Nephron (organoid): ENCODE measurements at regions not wholly inside any gene's neighbourhood (a gene's known extent, or its start where the extent isn't known, plus 50 kb on each side); places are given as distances from the start of the nearest gene placed in this dataset.

Source experiments
- H3K27ac Mint-ChIP-seq, 3 experiments: 2 replicates each; pipeline ENCODE4 v1.8.0; 2020; ENCODE audit warnings: mixed read lengths in 3 of 3, mild to moderate bottlenecking in 2 of 3, moderate library complexity in 1 of 3
- H3K27me3 Mint-ChIP-seq: 2 replicates; pipeline ENCODE4 v1.8.0; 2021; ENCODE audit warnings: low read depth, mild to moderate bottlenecking, moderate library complexity, mixed read lengths
- H3K36me3 Mint-ChIP-seq: 2 replicates; pipeline ENCODE4 v1.8.0; 2020; ENCODE audit warnings: low read depth, mixed read lengths
- H3K4me1 Mint-ChIP-seq: 2 replicates; pipeline ENCODE4 v1.8.0; 2020; ENCODE audit warnings: mixed read lengths
- H3K4me3 Mint-ChIP-seq, 3 experiments: 2 replicates each; pipeline ENCODE4 v1.8.0; 2020; ENCODE audit warnings: mild to moderate bottlenecking in 3 of 3, mixed read lengths in 3 of 3, moderate library complexity in 2 of 3
- H3K9me3 Mint-ChIP-seq: 2 replicates; pipeline ENCODE4 v1.8.0; 2020; ENCODE audit warnings: mixed read lengths
- TF ChIP-seq, protein P1 (sequence below), 3 experiments: fragments of 200-600 bp; sonication (generic); IDR thresholded peaks; one replicate each; pipeline ENCODE4 v1.5.0; 2021; ENCODE audit warnings: antibody characterized with exemption in 3 of 3; ENCODE audit not compliant: unreplicated experiment in 3 of 3

DNA sequence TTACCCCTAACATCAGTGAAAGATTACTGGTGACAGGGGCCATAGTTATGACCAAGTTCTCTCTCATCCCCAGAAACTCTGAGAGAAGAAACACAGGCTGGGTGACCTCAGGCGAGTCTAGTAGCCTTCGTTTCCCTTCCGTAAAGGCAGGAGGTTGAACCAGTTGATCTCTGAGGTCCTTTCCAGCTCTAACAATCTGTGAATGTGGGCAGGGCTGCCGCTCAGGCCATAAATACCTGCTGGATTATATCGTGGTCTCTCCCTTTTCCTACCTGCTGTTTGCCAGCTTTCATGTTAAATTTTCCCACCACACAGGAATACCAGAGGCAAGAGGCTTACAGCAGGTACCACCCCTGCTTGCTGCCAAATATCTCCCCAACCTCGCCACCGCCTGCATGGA is 357.5 kb downstream of the SH3GL2 start:
- Mint-ChIP-seq H3K9me3 (peaks cover 4% of the 10 kb centered on the region), H3K27ac (no peak overlapping the region), H3K4me1 (no peaks in the 10 kb centered on the region), H3K36me3 (no peaks in the 10 kb centered on the region), H3K27me3 (peaks cover 3% of the 10 kb centered on the region), H3K4me3 (no peak overlapping the region)
- TF ChIP-seq, protein P1, sequence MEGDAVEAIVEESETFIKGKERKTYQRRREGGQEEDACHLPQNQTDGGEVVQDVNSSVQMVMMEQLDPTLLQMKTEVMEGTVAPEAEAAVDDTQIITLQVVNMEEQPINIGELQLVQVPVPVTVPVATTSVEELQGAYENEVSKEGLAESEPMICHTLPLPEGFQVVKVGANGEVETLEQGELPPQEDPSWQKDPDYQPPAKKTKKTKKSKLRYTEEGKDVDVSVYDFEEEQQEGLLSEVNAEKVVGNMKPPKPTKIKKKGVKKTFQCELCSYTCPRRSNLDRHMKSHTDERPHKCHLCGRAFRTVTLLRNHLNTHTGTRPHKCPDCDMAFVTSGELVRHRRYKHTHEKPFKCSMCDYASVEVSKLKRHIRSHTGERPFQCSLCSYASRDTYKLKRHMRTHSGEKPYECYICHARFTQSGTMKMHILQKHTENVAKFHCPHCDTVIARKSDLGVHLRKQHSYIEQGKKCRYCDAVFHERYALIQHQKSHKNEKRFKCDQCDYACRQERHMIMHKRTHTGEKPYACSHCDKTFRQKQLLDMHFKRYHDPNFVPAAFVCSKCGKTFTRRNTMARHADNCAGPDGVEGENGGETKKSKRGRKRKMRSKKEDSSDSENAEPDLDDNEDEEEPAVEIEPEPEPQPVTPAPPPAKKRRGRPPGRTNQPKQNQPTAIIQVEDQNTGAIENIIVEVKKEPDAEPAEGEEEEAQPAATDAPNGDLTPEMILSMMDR (IDR thresholded peaks at IDR 0.05; ENCODE audit: unreplicated experiment in 3 of 3), result no peak

DNA sequence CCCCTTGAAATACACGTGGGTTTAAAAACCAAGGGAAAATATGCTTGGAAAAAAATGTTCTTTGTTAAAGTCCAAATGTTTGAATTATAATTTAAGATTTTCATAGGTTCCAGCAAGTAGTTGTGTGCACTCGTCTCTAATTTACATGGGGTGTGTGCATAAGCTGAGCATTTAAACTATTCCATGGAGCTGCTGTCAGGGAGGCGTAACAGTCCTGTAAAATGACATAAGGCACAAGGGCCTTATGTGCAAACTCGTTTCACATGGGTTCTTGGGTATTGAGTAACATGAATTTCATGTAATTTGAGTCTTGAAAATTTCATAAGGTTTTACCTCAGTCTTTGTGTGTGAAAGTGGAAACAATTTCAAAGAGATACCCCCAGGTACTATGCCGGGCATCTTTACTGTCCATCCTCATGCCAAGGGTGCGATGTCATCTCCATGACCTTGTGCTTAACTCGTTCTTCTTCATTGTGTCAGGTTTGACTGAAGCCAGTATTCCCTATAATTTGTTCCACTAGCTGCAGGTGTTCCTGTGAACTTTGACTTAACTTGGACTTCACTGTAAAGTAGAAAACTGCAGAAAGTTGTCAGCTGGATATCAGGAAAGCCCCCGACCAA is 359.3 kb downstream of the SH3GL2 start:
- Mint-ChIP-seq H3K9me3 (peaks cover 4% of the 10 kb centered on the region), H3K4me1 (no peaks in the 10 kb centered on the region), H3K27me3 (no peaks in the 10 kb centered on the region), H3K4me3 (no peak overlapping the region), H3K36me3 (no peaks in the 10 kb centered on the region), H3K27ac (no peak overlapping the region)
- TF ChIP-seq, protein P1 (IDR thresholded peaks at IDR 0.05; ENCODE audit: unreplicated experiment in 3 of 3), result no peak

DNA sequence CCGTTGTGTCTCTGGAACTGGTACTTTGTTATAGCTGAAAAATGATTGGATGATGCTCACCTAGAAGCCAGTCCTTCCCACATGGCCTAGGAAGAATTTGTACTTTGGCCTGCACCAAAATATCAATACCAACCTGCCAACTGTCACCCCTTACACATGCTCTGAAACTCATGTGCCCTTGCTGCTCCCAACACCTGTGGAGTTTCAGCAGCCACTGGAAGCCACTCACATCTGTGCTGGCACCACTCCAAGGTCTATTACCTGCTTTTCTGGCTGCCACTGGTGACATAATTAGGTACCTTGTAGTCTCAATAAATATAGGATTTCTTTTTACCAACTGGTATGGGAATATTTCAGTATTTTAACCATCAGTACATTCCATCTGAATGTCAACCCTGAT is 363.6 kb downstream of the SH3GL2 start:
- TF ChIP-seq, protein P1 (IDR thresholded peaks at IDR 0.05; ENCODE audit: unreplicated experiment in 3 of 3), result no peak
- no peak overlapping the region for H3K27ac Mint-ChIP-seq
- H3K9me3 Mint-ChIP-seq, result peaks cover 11% of the 10 kb centered on the region
- no peaks in the 10 kb centered on the region for H3K36me3 Mint-ChIP-seq
- H3K4me3 Mint-ChIP-seq, result no peak overlapping the region
- no peaks in the 10 kb centered on the region for H3K4me1 Mint-ChIP-seq
- no peaks in the 10 kb centered on the region for H3K27me3 Mint-ChIP-seq

DNA sequence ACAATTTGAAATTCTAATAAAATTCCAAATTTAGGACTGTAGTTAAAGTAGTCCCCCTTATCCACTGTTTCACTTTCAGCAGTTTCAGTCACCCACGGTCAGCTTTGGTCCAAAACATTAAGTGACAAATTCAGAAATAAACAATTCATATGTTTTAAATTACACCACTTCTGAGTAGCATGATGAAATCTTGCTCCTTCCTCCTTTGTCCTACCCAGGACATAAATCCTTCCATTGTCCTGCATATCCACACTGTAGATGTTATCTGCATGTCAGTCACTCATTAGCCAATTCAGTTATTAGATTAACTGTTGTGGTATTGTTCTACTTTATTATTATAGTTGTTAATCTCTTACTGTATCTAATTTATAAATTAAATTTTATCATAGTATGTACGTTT is 376.5 kb downstream of the SH3GL2 start:
- Mint-ChIP-seq H3K4me3 (no peak overlapping the region), H3K4me1 (no peaks in the 10 kb centered on the region), H3K36me3 (no peaks in the 10 kb centered on the region), H3K27me3 (peaks cover 3% of the 10 kb centered on the region), H3K27ac (no peak overlapping the region), H3K9me3 (no peaks in the 10 kb centered on the region)
- TF ChIP-seq, protein P1 (IDR thresholded peaks at IDR 0.05; ENCODE audit: unreplicated experiment in 3 of 3), result no peak

DNA sequence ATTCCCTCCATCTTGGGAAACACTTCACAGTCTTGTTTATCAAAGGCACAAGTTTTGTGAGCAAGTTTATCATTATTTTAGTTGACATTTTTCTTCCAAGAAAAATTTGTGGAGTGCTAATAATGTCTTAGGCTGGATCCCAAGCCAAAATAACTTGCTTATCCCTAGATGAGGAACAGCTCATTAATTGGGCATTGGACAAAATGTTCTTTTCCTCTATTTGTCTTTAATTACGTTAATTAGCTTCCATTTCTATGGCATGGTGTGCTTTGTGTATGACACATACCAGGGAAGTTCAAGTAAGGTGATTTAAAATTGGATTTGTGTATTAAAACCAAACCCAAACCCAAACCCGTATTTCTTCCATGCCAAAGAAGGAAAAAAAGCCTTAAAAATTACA is 379.5 kb downstream of the SH3GL2 start:
- Mint-ChIP-seq H3K27ac (no peak overlapping the region), H3K4me3 (no peak overlapping the region), H3K27me3 (no peaks in the 10 kb centered on the region), H3K4me1 (peaks cover 3% of the 10 kb centered on the region), H3K36me3 (no peaks in the 10 kb centered on the region), H3K9me3 (no peaks in the 10 kb centered on the region)
- TF ChIP-seq, protein P1 (IDR thresholded peaks at IDR 0.05; ENCODE audit: unreplicated experiment in 3 of 3), result no peak

DNA sequence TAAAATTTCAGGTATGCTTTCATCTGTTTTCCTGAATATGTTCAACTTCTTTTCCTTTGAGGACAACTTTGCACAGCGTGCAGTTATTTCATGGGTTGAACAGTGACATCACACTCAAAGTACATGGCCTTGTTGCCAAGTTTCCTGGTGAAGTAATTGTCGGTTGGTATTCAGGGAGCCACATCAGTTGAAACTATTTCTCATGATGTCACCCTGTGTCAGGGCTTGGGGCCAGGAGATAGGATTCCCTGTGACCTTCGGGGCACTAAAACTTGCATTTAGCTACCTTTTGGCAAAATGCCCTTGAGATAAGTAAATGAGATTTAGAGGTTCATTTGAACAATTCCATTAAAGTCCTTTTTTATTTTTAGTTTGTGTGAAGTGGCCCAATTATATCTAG is 383.9 kb downstream of the SH3GL2 start:
- Mint-ChIP-seq H3K4me3 (no peak overlapping the region), H3K36me3 (no peaks in the 10 kb centered on the region), H3K9me3 (no peaks in the 10 kb centered on the region), H3K4me1 (peaks cover 15% of the 10 kb centered on the region), H3K27ac (no peak overlapping the region), H3K27me3 (no peaks in the 10 kb centered on the region)
- TF ChIP-seq, protein P1 (IDR thresholded peaks at IDR 0.05; ENCODE audit: unreplicated experiment in 3 of 3), result no peak
